ENCODE measurements at regions not wholly inside any gene's neighbourhood (a gene's known extent, or its start where the extent isn't known, plus 50 kb on each side); places are given as distances from the start of the nearest gene placed in this dataset.

DNA sequence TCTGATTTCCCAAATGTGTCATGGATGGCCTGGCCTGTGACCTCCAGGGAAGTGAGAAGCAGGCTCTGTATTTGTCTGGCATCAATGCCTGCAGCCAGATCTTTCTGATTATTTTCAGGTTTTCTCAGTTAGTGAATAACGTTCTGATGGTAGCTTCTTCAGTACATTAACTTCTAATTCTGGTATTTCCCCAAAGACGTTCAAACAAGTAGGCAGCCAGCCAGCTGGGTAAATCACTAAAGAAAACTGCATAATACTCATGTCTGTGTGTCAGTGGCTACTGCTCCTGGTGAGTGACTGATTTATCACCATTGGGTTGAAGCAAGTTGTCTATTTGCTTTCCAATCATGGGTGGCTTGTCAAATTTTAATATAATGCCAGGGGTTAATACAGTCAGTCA is 162.6 kb upstream of the PFN2 start:
- H3K4me3 ChIP-seq (ENCODE audit: low read length in 3 of 3) = no peak overlapping the region
- H3K4me1 ChIP-seq (ENCODE audit: control insufficient read depth in 2 of 3, insufficient read depth in 2 of 3, low read depth in 1 of 3, low read length in 3 of 3) = no peaks in the 10 kb centered on the region
- H3K27me3 ChIP-seq (ENCODE audit: control insufficient read depth, insufficient read depth, low read length) = no peaks in the 10 kb centered on the region
- H3K36me3 ChIP-seq (ENCODE audit: control insufficient read depth in 2 of 3, insufficient read depth in 3 of 3, low read length in 3 of 3) = no peaks in the 10 kb centered on the region
- intact Hi-C loops (cut with DNase I) = no loop called here
- H3K9ac ChIP-seq (ENCODE audit: low read length in 3 of 3) = no peak overlapping the region
- H3K27ac ChIP-seq (ENCODE audit: low read depth in 2 of 2, low read length in 2 of 2) = no peak overlapping the region
- no peak for FAIRE-seq
- DNase-seq = no peak
- H3K9me3 ChIP-seq (ENCODE audit: control insufficient read depth in 2 of 3, insufficient read depth in 1 of 3, low read length in 3 of 3) = no peaks in the 10 kb centered on the region
- no peak for TF ChIP-seq CTCF (IDR thresholded peaks at IDR 0.05; ENCODE audit: borderline replicate concordance, extremely low read depth, insufficient read depth)

DNA sequence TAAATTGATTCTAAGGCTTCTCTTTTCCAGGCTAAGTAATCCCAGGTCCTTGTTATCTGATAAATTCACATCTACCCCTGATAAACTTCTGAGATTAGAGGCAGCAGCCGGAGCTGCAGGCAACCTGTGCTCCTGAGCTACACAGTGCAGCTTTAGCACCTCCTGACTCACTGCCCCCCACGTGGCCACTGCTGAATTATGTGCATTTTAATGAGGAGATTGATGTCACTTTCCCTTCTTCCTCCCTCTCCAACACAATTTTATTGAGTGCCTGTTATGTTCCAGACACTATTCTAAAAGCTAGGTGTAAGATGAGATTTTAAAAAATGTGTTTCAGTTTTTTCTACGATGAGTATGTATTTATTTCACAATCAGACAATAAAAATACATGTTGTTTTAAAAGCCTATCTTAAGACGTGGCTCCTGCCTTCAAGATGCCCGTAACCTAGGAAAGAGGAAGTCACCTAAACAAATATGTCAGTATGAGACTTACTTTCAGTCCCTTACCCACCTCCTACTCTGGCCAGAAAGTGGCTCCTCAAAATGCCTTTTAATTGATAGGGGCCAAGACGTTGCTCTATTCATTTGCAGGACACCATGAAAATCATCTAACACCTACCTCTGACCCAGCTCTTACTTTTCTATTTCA is 161.5 kb upstream of the PFN2 start:
- TF ChIP-seq CTCF (IDR thresholded peaks at IDR 0.05; ENCODE audit: borderline replicate concordance, extremely low read depth, insufficient read depth) = no peak
- FAIRE-seq (no peak), DNase-seq (no peak)
- Histone ChIP-seq H3K36me3 (ENCODE audit: control insufficient read depth in 2 of 3, insufficient read depth in 3 of 3, low read length in 3 of 3) (no peaks in the 10 kb centered on the region), H3K27me3 (ENCODE audit: control insufficient read depth, insufficient read depth, low read length) (no peaks in the 10 kb centered on the region), H3K9me3 (ENCODE audit: control insufficient read depth in 2 of 3, insufficient read depth in 1 of 3, low read length in 3 of 3) (no peaks in the 10 kb centered on the region), H3K9ac (ENCODE audit: low read length in 3 of 3) (no peak overlapping the region), H3K27ac (ENCODE audit: low read depth in 2 of 2, low read length in 2 of 2) (no peak overlapping the region), H3K4me3 (ENCODE audit: low read length in 3 of 3) (no peak overlapping the region), H3K4me1 (ENCODE audit: control insufficient read depth in 2 of 3, insufficient read depth in 2 of 3, low read depth in 1 of 3, low read length in 3 of 3) (no peaks in the 10 kb centered on the region)
- intact Hi-C loops (cut with DNase I) = no loop called here

- intact Hi-C loops (cut with DNase I) = no loop called here
- H3K36me3 ChIP-seq (ENCODE audit: control insufficient read depth in 2 of 3, insufficient read depth in 3 of 3, low read length in 3 of 3) = no peaks in the 10 kb centered on the region
- no peak overlapping the region for H3K9ac ChIP-seq (ENCODE audit: low read length in 3 of 3)
- FAIRE-seq = no peak
- H3K27ac ChIP-seq (ENCODE audit: low read depth in 2 of 2, low read length in 2 of 2) = no peak overlapping the region
- no peak for DNase-seq
- no peaks in the 10 kb centered on the region for H3K27me3 ChIP-seq (ENCODE audit: control insufficient read depth, insufficient read depth, low read length)
- TF ChIP-seq CTCF (IDR thresholded peaks at IDR 0.05; ENCODE audit: borderline replicate concordance, extremely low read depth, insufficient read depth) = no peak
- no peak overlapping the region for H3K4me3 ChIP-seq (ENCODE audit: low read length in 3 of 3)
- no peaks in the 10 kb centered on the region for H3K4me1 ChIP-seq (ENCODE audit: control insufficient read depth in 2 of 3, insufficient read depth in 2 of 3, low read depth in 1 of 3, low read length in 3 of 3)
- H3K9me3 ChIP-seq (ENCODE audit: control insufficient read depth in 2 of 3, insufficient read depth in 1 of 3, low read length in 3 of 3) = no peaks in the 10 kb centered on the region
These were observed 161.0 kb upstream of the PFN2 start for GRCh38 chr3:150131663-150132062.

Measured in kidney (tissue), 13 donors.